Neural progenitor cell (in vitro differentiated cells): ENCODE measurements at regions not wholly inside any gene's neighbourhood (a gene's known extent, or its start where the extent isn't known, plus 50 kb on each side); places are given as distances from the start of the nearest gene placed in this dataset.

Source experiments
- EZH2 ChIP-seq: fragments of 200-600 bp; sonication (generic); IDR thresholded peaks from 2 replicates; pipeline ENCODE4 v1.6.1; 2017; ENCODE audit warnings: antibody characterized with exemption, mild to moderate bottlenecking, moderate library complexity
- EZH2phosphoT487 ChIP-seq: fragments of 200-600 bp; sonication (generic); IDR thresholded peaks from 2 replicates; pipeline ENCODE4 v1.6.1; 2017; ENCODE audit warnings: antibody characterized with exemption
- TF ChIP-seq, protein P1 (sequence below): fragments of 200-600 bp; sonication (generic); IDR thresholded peaks from 2 replicates; pipeline ENCODE4 v1.5.1; 2017; ENCODE audit warnings: antibody characterized with exemption, mild to moderate bottlenecking

DNA sequence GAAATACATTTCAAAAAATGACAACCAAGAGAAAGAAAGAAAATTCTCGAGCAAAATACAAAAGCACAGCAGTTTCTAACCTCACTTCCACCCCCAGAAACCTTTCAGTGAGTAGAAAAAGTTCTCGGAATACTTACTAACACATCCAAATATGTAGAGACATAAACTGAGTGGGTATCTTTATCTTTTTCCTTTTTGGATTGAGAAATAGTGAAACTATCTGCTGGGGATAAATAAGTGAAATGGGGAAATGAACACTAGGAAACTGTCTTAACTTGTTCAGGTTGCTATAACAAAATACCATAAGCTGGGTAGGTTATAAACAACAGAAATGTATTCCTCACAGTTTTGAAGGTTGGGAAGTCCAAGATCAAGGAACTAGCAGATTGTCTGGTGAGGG is 72.0 kb downstream of the VCAM1 start:
- TF ChIP-seq, protein P1, sequence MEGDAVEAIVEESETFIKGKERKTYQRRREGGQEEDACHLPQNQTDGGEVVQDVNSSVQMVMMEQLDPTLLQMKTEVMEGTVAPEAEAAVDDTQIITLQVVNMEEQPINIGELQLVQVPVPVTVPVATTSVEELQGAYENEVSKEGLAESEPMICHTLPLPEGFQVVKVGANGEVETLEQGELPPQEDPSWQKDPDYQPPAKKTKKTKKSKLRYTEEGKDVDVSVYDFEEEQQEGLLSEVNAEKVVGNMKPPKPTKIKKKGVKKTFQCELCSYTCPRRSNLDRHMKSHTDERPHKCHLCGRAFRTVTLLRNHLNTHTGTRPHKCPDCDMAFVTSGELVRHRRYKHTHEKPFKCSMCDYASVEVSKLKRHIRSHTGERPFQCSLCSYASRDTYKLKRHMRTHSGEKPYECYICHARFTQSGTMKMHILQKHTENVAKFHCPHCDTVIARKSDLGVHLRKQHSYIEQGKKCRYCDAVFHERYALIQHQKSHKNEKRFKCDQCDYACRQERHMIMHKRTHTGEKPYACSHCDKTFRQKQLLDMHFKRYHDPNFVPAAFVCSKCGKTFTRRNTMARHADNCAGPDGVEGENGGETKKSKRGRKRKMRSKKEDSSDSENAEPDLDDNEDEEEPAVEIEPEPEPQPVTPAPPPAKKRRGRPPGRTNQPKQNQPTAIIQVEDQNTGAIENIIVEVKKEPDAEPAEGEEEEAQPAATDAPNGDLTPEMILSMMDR, result no peak
- TF ChIP-seq EZH2, result no peak
- no peak for TF ChIP-seq EZH2phosphoT487
